HepG2 (cell line): ENCODE measurements at regions not wholly inside any gene's neighbourhood (a gene's known extent, or its start where the extent isn't known, plus 50 kb on each side); places are given as distances from the start of the nearest gene placed in this dataset.

Source experiments
- ATAC-seq: fragments of 200-7000 bp; cut with Tn5 transposase; 3 replicates; pipeline ENCODE4 v1.9.1; 2020; ENCODE audit warnings: mild to moderate bottlenecking, moderate library complexity
- BruUV-seq: library from RNA; stranded (reverse); fragments of 400-500 nt; replicated peaks from 2 replicates; lab custom pipeline; 2021; lab: Mats Ljungman, UMichigan
- CTCF ChIA-PET: fragments of 300-600 bp; formaldehyde crosslinking; extraction: SDS; loops from one replicate; lab custom pipeline; 2021; ENCODE audit warnings: low total read pairs, inconsistent platforms, low intra/inter-chr PET ratio; lab: Yijun Ruan, JAX
- POLR2A ChIA-PET: fragments of 350-600 bp; sonication (Branson Sonifier 250); formaldehyde crosslinking; loops from one replicate; lab custom pipeline; 2020; ENCODE audit warnings: antibody characterized with exemption, inconsistent platforms; lab: Yijun Ruan, JAX
- DNase-seq: peaks from one replicate; pipeline ENCODE4 v3.0.0-alpha.2; 2015; ENCODE audit warnings: low spot score
- FAIRE-seq: peaks from 3 replicates; lab custom pipeline; 2011; peaks lifted over from hg19 to GRCh38; lab: Jason Lieb, UNC
- H2AFZ ChIP-seq: one replicate; pipeline ENCODE4 v1.6.1; 2011; ENCODE audit warnings: low read length, inconsistent platforms
- H3K27ac ChIP-seq: fragments of 300-600 bp; 3 replicates; pipeline ENCODE4 v1.8.0; 2011; ENCODE audit warnings: mixed run types, mild to moderate bottlenecking, mixed read lengths, low read length, inconsistent platforms; ENCODE audit not compliant: insufficient read depth; ENCODE audit errors: extremely low read length
- H3K27me3 ChIP-seq, 2 experiments: fragments of 200-600 bp in 1 of 2; 2 replicates in 1 of 2; 3 replicates in 1 of 2; pipeline versions ENCODE4 v1.6.0 to v1.8.0; 2011; ENCODE audit warnings: low read length in 2 of 2, mild to moderate bottlenecking in 2 of 2, moderate library complexity in 2 of 2, inconsistent platforms in 1 of 2; ENCODE audit not compliant: insufficient read depth in 2 of 2, control insufficient read depth in 1 of 2
- H3K36me3 ChIP-seq, 2 experiments: fragments of 200-600 bp in 1 of 2; replicated peaks in 1 of 2; 2 replicates in 1 of 2; 3 replicates in 1 of 2; pipeline versions ENCODE4 v1.5.1 to v1.8.0; 2011; ENCODE audit warnings: low read length in 2 of 2, inconsistent platforms in 1 of 2; ENCODE audit not compliant: insufficient read depth in 2 of 2, control insufficient read depth in 1 of 2
- H3K4me1 ChIP-seq: 2 replicates; pipeline ENCODE4 v1.5.1; 2012; ENCODE audit warnings: low read length, inconsistent platforms; ENCODE audit not compliant: insufficient read depth
- H3K4me2 ChIP-seq: 2 replicates; pipeline ENCODE4 v1.6.0; 2011; ENCODE audit warnings: low read depth, low read length, inconsistent platforms
- H3K4me3 ChIP-seq, 3 experiments: fragments of 200-600 bp in 1 of 3; sonication (generic), shearing (Covaris generic) in 1 of 3; replicated peaks in 1 of 3; 2 replicates each; pipeline ENCODE4 v1.5.1; 2011 to 2016; ENCODE audit warnings: low read length in 3 of 3, inconsistent platforms in 2 of 3, low read depth in 2 of 3, mild to moderate bottlenecking in 2 of 3, control low read depth in 1 of 3, mixed read lengths in 1 of 3; ENCODE audit not compliant: insufficient read depth in 1 of 3
- H3K79me2 ChIP-seq: one replicate; pipeline ENCODE4 v1.6.1; 2011; ENCODE audit warnings: low read length, inconsistent platforms; ENCODE audit not compliant: insufficient read depth
- H3K9ac ChIP-seq: 2 replicates; pipeline ENCODE4 v1.6.0; 2011; ENCODE audit warnings: mild to moderate bottlenecking, low read depth, low read length, inconsistent platforms; ENCODE audit not compliant: insufficient read depth
- H3K9me3 ChIP-seq: 2 replicates; pipeline ENCODE4 v1.5.1; 2012; ENCODE audit warnings: mild to moderate bottlenecking, low read length
- H4K20me1 ChIP-seq: 2 replicates; pipeline ENCODE4 v1.6.0; 2011; ENCODE audit warnings: inconsistent platforms, mild to moderate bottlenecking, low read length, moderate library complexity; ENCODE audit not compliant: insufficient read depth
- SOX5 ChIP-seq: IDR thresholded peaks from 2 replicates; pipeline ENCODE4 v1.6.1; 2016; ENCODE audit warnings: borderline replicate concordance
- ZNF441 ChIP-seq: sonication (generic); formaldehyde crosslinking; IDR thresholded peaks from 2 replicates; pipeline ENCODE4 v1.7.0; 2021; ENCODE audit warnings: missing genetic modification reagents, borderline replicate concordance
- ZNF644 ChIP-seq: IDR thresholded peaks from 2 replicates; pipeline ENCODE4 v1.6.1; 2016; ENCODE audit warnings: low read depth
- WGBS: methylation state at CpG from one replicate; pipeline ENCODE4 v1.1.6; 2017; ENCODE audit warnings: low lambda C conversion rate; 5-methylcytosine and 5-hydroxymethylcytosine counted together
- in situ Hi-C: cut with HindIII; loops from 2 replicates; pipeline ENCODE4 v1.10.0; 2017; ENCODE audit warnings: low pct_unique_long_range_greater_than_20kb; ENCODE audit not compliant: extremely low pct_ligation_motif_present
- intact Hi-C: fragments of 100-400 bp; cut with micrococcal nuclease; formaldehyde crosslinking; loops from one replicate; pipeline ENCODE4 v1.10.0; 2022; ENCODE audit not compliant: unreplicated experiment
- TF ChIP-seq, protein P1 (sequence below): sonication (generic); formaldehyde crosslinking; IDR thresholded peaks from 2 replicates; pipeline ENCODE4 v1.5.0; 2020; ENCODE audit warnings: mild to moderate bottlenecking, missing genetic modification reagents
- TF ChIP-seq, protein P2 (sequence below): sonication (generic); formaldehyde crosslinking; IDR thresholded peaks from 2 replicates; pipeline ENCODE4 v1.8.0; 2022; ENCODE audit warnings: mild to moderate bottlenecking, missing genetic modification reagents
- TF ChIP-seq, protein P3 (sequence below): sonication (generic); formaldehyde crosslinking; conservative IDR thresholded peaks from 2 replicates; pipeline ENCODE4 v1.8.0; 2022; ENCODE audit warnings: mild to moderate bottlenecking, moderate library complexity, missing genetic modification reagents

DNA sequence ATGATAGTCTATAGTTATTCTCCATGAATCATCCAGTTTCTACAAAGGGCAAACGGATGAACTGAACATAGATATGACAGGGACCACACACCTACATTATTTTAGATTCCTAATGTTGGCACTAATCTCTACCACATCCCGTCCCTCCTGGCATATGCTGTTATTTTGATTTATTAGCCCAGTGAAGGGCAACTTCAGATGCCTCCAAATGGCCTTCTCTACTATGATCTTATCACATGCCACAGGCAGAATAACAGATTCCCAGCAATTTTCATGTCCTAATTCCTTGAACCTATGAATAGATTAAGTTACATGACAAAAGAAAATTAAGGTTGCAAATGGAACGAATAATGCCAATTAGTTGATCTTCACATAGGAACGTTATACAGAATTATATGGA is 474.7 kb downstream of the ANKRD7 start (continued):
- no peak for TF ChIP-seq ZNF644 (CRISPR knock-in tag)

DNA sequence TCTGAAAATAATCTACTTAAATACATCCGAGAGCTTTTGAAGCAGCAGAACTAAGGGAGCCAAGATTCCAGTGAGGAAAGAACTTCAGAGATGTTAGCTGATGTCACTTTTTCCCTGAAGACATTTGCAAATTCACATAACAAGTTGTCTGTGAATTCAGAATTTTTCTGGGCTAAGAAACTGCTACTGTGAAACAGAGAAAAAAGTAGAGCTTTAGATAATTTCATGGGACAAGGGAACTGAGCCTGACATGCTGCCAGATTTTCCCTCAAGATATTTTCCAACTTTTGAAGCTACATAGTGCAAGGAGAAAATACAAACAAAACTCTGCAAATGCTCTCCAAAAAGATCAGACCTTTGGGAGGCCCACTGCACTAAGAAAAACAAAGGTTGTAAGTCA is 484.2 kb downstream of the ANKRD7 start:
- no peaks in the 10 kb centered on the region for H3K4me1 ChIP-seq
- no peaks in the 10 kb centered on the region for H3K27me3 ChIP-seq
- BruUV-seq = no TSS peak
- H3K79me2 ChIP-seq = no peaks in the 10 kb centered on the region
- no peaks in the 10 kb centered on the region for H3K9me3 ChIP-seq
- POLR2A ChIA-PET = no interaction called here
- DNase-seq (no peak), ATAC-seq (no peak), FAIRE-seq (no peak)
- no peaks in the 10 kb centered on the region for H3K36me3 ChIP-seq
- TF ChIP-seq, protein P1, sequence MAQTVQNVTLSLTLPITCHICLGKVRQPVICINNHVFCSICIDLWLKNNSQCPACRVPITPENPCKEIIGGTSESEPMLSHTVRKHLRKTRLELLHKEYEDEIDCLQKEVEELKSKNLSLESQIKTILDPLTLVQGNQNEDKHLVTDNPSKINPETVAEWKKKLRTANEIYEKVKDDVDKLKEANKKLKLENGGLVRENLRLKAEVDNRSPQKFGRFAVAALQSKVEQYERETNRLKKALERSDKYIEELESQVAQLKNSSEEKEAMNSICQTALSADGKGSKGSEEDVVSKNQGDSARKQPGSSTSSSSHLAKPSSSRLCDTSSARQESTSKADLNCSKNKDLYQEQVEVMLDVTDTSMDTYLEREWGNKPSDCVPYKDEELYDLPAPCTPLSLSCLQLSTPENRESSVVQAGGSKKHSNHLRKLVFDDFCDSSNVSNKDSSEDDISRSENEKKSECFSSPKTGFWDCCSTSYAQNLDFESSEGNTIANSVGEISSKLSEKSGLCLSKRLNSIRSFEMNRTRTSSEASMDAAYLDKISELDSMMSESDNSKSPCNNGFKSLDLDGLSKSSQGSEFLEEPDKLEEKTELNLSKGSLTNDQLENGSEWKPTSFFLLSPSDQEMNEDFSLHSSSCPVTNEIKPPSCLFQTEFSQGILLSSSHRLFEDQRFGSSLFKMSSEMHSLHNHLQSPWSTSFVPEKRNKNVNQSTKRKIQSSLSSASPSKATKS (CRISPR knock-in tag) = no peak
- no peak for TF ChIP-seq SOX5 (CRISPR knock-in tag)
- TF ChIP-seq ZNF441 (CRISPR knock-in tag) = no peak
- CTCF ChIA-PET = no interaction called here
- H3K4me2 ChIP-seq = no peak overlapping the region
- intact Hi-C loops (no loop called here), in situ Hi-C loops (no loop called here)
- no peak overlapping the region for H3K27ac ChIP-seq
- no peak overlapping the region for H3K4me3 ChIP-seq
- WGBS = 3% methylated on average over 1 of the region's 1 CpG
- H2AFZ ChIP-seq = no peak overlapping the region
- H3K9ac ChIP-seq = no peak overlapping the region
- no peaks in the 10 kb centered on the region for H4K20me1 ChIP-seq

DNA sequence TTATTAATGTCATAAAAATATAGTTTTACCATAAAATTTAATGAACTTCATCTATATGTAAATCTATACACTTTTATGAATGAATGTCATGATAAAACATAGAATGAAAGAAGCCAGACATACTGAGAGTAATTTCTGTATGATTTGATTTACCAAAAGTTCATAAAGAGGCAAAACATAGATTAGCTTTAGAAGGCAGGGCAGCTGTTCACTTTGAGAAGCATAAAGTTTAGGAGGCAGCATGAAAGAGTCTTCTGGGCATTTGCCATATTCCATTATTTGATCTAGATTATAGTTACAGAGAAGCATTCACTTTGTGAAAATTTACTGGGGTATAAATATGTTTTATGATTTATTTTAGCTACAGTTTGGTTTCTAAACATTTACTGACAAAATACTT is 487.2 kb downstream of the ANKRD7 start:
- ATAC-seq (no peak), FAIRE-seq (no peak), DNase-seq (no peak)
- in situ Hi-C loops = no loop called here
- no peaks in the 10 kb centered on the region for H3K4me1 ChIP-seq
- no peaks in the 10 kb centered on the region for H3K9me3 ChIP-seq
- H3K36me3 ChIP-seq = no peaks in the 10 kb centered on the region
- H3K9ac ChIP-seq = no peak overlapping the region
- no peaks in the 10 kb centered on the region; a peak in 1 of 5 replicates for H3K27me3 ChIP-seq
- no peak overlapping the region for H3K4me3 ChIP-seq
- ChIA-PET POLR2A (no interaction called here), CTCF (no interaction called here)
- H4K20me1 ChIP-seq = no peaks in the 10 kb centered on the region
- no peak overlapping the region for H3K27ac ChIP-seq
- H3K79me2 ChIP-seq = no peaks in the 10 kb centered on the region
- H2AFZ ChIP-seq = no peak overlapping the region
- H3K4me2 ChIP-seq = no peak overlapping the region
- TF ChIP-seq, protein P2, sequence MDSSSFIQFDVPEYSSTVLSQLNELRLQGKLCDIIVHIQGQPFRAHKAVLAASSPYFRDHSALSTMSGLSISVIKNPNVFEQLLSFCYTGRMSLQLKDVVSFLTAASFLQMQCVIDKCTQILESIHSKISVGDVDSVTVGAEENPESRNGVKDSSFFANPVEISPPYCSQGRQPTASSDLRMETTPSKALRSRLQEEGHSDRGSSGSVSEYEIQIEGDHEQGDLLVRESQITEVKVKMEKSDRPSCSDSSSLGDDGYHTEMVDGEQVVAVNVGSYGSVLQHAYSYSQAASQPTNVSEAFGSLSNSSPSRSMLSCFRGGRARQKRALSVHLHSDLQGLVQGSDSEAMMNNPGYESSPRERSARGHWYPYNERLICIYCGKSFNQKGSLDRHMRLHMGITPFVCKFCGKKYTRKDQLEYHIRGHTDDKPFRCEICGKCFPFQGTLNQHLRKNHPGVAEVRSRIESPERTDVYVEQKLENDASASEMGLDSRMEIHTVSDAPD (CRISPR knock-in tag) = no peak
- TF ChIP-seq, protein P3, sequence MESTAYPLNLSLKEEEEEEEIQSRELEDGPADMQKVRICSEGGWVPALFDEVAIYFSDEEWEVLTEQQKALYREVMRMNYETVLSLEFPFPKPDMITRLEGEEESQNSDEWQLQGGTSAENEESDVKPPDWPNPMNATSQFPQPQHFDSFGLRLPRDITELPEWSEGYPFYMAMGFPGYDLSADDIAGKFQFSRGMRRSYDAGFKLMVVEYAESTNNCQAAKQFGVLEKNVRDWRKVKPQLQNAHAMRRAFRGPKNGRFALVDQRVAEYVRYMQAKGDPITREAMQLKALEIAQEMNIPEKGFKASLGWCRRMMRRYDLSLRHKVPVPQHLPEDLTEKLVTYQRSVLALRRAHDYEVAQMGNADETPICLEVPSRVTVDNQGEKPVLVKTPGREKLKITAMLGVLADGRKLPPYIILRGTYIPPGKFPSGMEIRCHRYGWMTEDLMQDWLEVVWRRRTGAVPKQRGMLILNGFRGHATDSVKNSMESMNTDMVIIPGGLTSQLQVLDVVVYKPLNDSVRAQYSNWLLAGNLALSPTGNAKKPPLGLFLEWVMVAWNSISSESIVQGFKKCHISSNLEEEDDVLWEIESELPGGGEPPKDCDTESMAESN (CRISPR knock-in tag) = no peak
- intact Hi-C loops = no loop called here
- no TSS peak for BruUV-seq
